Panc1 (cell line): ENCODE measurements at regions not wholly inside any gene's neighbourhood (a gene's known extent, or its start where the extent isn't known, plus 50 kb on each side); places are given as distances from the start of the nearest gene placed in this dataset. TPM values are rescaled to one million over a fixed set of nuclear protein-coding genes. Genes with fewer than 3 reads are reported as not detected.

ENCODE experiments used
- ATAC-seq: fragments of 200-7000 bp; cut with Tn5 transposase; 2 replicates; pipeline ENCODE4 v1.9.1; 2020; ENCODE audit warnings: mild to moderate bottlenecking, moderate library complexity
- BruUV-seq: library from RNA; stranded (reverse); fragments of 400-500 nt; replicated peaks from 2 replicates; lab custom pipeline; 2021; lab: Mats Ljungman, UMichigan
- CTCF ChIA-PET: fragments of 300-600 bp; sonication (Branson Sonifier 250); formaldehyde crosslinking; loops from one replicate; lab custom pipeline; 2022; ENCODE audit warnings: antibody characterized with exemption; lab: Charles Lee
- POLR2A ChIA-PET: fragments of 300-600 bp; sonication (Branson Sonifier 250); formaldehyde crosslinking; loops from one replicate; lab custom pipeline; 2022; ENCODE audit warnings: antibody characterized with exemption; lab: Charles Lee
- DNase-seq: peaks from one replicate; pipeline ENCODE4 v3.0.0-alpha.2; 2010; ENCODE audit warnings: low read depth, low spot score
- H3K27ac ChIP-seq: 2 replicates; pipeline ENCODE4 v1.5.1; 2011; ENCODE audit warnings: mild to moderate bottlenecking, low read length, inconsistent platforms
- H3K27me3 ChIP-seq: fragments of 200-500 bp; sonication (Bioruptor generic); 2 replicates; pipeline ENCODE4 v1.6.0; 2014; ENCODE audit warnings: low read length, inconsistent platforms; ENCODE audit not compliant: control insufficient read depth, insufficient read depth
- H3K36me3 ChIP-seq: fragments of 200-500 bp; sonication (Bioruptor generic); 2 replicates; pipeline ENCODE4 v1.5.1; 2014; ENCODE audit warnings: inconsistent platforms, mild to moderate bottlenecking, low read length, moderate library complexity; ENCODE audit not compliant: control insufficient read depth, insufficient read depth
- H3K4me1 ChIP-seq: 2 replicates; pipeline ENCODE4 v1.5.1; 2011; ENCODE audit warnings: inconsistent platforms, mild to moderate bottlenecking, low read length, moderate library complexity; ENCODE audit not compliant: control insufficient read depth, insufficient read depth
- H3K4me3 ChIP-seq, 2 experiments: 2 replicates each; pipeline ENCODE4 v1.5.1; 2011 to 2012; ENCODE audit warnings: low read depth in 2 of 2, low read length in 2 of 2, mild to moderate bottlenecking in 2 of 2, inconsistent platforms in 1 of 2, moderate library complexity in 1 of 2
- H3K9me3 ChIP-seq: fragments of 200-500 bp; sonication (Bioruptor generic); 2 replicates; pipeline ENCODE4 v1.5.1; 2014; ENCODE audit warnings: low read depth, mild to moderate bottlenecking, inconsistent platforms, low read length, moderate library complexity; ENCODE audit not compliant: control insufficient read depth, insufficient read depth
- POLR2AphosphoS5 ChIP-seq: IDR thresholded peaks from 2 replicates; pipeline ENCODE4 v1.6.1; 2012; ENCODE audit warnings: mild to moderate bottlenecking, low read depth, low read length, moderate library complexity
- REST ChIP-seq, 2 experiments: IDR thresholded peaks; 2 replicates each; pipeline ENCODE4 v1.6.1; 2011 to 2012; ENCODE audit warnings: low read depth in 2 of 2, control low read depth in 1 of 2, low read length in 1 of 2, mild to moderate bottlenecking in 1 of 2, moderate library complexity in 1 of 2; ENCODE audit not compliant: insufficient read depth in 1 of 2
- SIN3A ChIP-seq: IDR thresholded peaks from 2 replicates; pipeline ENCODE4 v1.6.1; 2012; ENCODE audit warnings: low read depth, mild to moderate bottlenecking, low read length, moderate library complexity, borderline replicate concordance; ENCODE audit not compliant: insufficient read depth
- TCF7L2 ChIP-seq: IDR thresholded peaks from 2 replicates; pipeline ENCODE4 v1.6.1; 2011; ENCODE audit warnings: mild to moderate bottlenecking, low read depth, low read length, inconsistent platforms
- in situ Hi-C: cut with HindIII; loops from 2 replicates; pipeline ENCODE4 v1.10.0; 2016; ENCODE audit warnings: low sequenced_read_pairs, low pct_unique_long_range_greater_than_20kb
- intact Hi-C: fragments of 100-400 bp; cut with micrococcal nuclease; formaldehyde crosslinking; loops from one replicate; pipeline ENCODE4 v1.10.0; 2022; ENCODE audit not compliant: unreplicated experiment
- microRNA-seq: library from miRNA; unstranded; fragments of <30 nt; microRNA quantifications from one replicate; pipeline ENCODE4 v1.1.0, GENCODE V29; 2020; ENCODE audit not compliant: unreplicated experiment
- TF ChIP-seq, protein P1 (sequence below): fragments of 450-650 bp; IDR thresholded peaks from 2 replicates; pipeline ENCODE4 v1.5.1; 2017; ENCODE audit warnings: mild to moderate bottlenecking

DNA sequence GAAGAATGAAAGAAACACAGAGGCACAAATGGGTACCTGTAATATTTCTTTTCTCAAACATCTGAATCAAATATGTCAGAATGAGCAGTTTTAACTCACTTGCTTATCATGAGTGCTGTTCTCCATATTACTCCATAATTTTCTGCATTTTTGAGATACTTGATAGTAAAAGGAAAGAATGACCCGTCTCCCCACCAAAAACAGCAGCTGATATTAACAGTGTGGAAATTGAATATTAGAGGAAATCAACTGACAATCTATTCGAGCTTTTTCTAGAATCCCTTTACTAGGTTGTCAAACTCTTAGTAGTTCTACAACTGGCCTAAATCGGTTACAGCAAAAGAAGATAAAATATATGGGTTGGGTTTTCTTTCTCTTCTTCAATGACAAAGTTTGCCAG, 49.9 kb upstream of the HELT start:
- BruUV-seq = no TSS peak
- intact Hi-C loops (no loop called here), in situ Hi-C loops (no loop called here)
- Histone ChIP-seq H3K9me3 (no peaks in the 10 kb centered on the region), H3K36me3 (no peaks in the 10 kb centered on the region), H3K4me3 (no peak overlapping the region), H3K27ac (no peak overlapping the region), H3K4me1 (no peaks in the 10 kb centered on the region), H3K27me3 (no peaks in the 10 kb centered on the region)
- no peak for DNase-seq
- CTCF ChIA-PET = no interaction called here
- TF ChIP-seq SIN3A (no peak), POLR2AphosphoS5 (no peak), TCF7L2 (no peak), REST (IDR thresholded peaks at IDR 0.05; ENCODE audit: insufficient read depth in 1 of 2, low read depth in 2 of 2, low read length in 1 of 2) (no peak)
- TF ChIP-seq, protein P1, sequence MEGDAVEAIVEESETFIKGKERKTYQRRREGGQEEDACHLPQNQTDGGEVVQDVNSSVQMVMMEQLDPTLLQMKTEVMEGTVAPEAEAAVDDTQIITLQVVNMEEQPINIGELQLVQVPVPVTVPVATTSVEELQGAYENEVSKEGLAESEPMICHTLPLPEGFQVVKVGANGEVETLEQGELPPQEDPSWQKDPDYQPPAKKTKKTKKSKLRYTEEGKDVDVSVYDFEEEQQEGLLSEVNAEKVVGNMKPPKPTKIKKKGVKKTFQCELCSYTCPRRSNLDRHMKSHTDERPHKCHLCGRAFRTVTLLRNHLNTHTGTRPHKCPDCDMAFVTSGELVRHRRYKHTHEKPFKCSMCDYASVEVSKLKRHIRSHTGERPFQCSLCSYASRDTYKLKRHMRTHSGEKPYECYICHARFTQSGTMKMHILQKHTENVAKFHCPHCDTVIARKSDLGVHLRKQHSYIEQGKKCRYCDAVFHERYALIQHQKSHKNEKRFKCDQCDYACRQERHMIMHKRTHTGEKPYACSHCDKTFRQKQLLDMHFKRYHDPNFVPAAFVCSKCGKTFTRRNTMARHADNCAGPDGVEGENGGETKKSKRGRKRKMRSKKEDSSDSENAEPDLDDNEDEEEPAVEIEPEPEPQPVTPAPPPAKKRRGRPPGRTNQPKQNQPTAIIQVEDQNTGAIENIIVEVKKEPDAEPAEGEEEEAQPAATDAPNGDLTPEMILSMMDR = no peak
- POLR2A ChIA-PET = no interaction called here
- no peak for ATAC-seq

Small RNA genes lying in the stretch of these regions (microRNA-seq; reads per million reads assigned to microRNA genes)
- gene MIR4455 = not detected
